ENCODE measurements at regions not wholly inside any gene's neighbourhood (a gene's known extent, or its start where the extent isn't known, plus 50 kb on each side); places are given as distances from the start of the nearest gene placed in this dataset.

DNA sequence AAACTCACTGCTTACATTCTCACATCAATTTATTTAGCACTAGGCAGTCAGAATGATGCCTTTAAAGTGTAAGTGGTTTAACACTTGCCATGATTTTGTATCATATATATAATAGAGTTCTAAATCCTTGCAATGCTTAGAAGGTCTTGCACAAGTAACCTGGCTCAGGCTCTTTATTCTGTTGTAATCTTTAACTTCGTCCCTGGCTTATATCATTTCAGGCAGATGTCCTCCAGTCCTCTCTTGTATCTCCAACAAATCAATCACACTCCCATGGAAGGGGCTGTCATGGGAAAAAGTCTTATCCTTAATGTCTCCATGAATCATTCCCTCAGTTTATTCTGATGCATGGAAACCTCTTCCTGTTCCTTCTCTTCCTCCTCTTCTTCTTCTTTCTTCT, 841.6 kb upstream of the B3GALT2 start:
- Histone ChIP-seq H3K79me2 (ENCODE audit: insufficient read depth, low read length) (no peaks in the 10 kb centered on the region), H3K36me3 (ENCODE audit: insufficient read depth, low read length) (no peaks in the 10 kb centered on the region), H4K20me1 (ENCODE audit: insufficient read depth, low read length) (no peaks in the 10 kb centered on the region), H3K4me2 (ENCODE audit: insufficient read depth, low read length) (no peak overlapping the region), H3K27me3 (ENCODE audit: insufficient read depth, low read length) (no peaks in the 10 kb centered on the region), H3K4me3 (ENCODE audit: insufficient read depth, low read length) (no peak overlapping the region), H2AFZ (ENCODE audit: low read length) (no peak overlapping the region), H3K9me3 (ENCODE audit: low read depth, low read length) (no peaks in the 10 kb centered on the region), H3K4me1 (ENCODE audit: insufficient read depth, low read length) (no peaks in the 10 kb centered on the region), H3K27ac (ENCODE audit: low read depth, low read length) (no peak overlapping the region)
- TF ChIP-seq, protein P1, sequence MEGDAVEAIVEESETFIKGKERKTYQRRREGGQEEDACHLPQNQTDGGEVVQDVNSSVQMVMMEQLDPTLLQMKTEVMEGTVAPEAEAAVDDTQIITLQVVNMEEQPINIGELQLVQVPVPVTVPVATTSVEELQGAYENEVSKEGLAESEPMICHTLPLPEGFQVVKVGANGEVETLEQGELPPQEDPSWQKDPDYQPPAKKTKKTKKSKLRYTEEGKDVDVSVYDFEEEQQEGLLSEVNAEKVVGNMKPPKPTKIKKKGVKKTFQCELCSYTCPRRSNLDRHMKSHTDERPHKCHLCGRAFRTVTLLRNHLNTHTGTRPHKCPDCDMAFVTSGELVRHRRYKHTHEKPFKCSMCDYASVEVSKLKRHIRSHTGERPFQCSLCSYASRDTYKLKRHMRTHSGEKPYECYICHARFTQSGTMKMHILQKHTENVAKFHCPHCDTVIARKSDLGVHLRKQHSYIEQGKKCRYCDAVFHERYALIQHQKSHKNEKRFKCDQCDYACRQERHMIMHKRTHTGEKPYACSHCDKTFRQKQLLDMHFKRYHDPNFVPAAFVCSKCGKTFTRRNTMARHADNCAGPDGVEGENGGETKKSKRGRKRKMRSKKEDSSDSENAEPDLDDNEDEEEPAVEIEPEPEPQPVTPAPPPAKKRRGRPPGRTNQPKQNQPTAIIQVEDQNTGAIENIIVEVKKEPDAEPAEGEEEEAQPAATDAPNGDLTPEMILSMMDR (IDR thresholded peaks at IDR 0.05; ENCODE audit: extremely low read depth, low read depth, low read length) = no peak
- DNase-seq (ENCODE audit: insufficient read length, low spot score, missing footprints) = no peak

GRCh38 chr1:194026422-194026821, 840.0 kb upstream of the B3GALT2 start:
- no peak overlapping the region for H3K4me2 ChIP-seq (ENCODE audit: insufficient read depth, low read length)
- H4K20me1 ChIP-seq (ENCODE audit: insufficient read depth, low read length) = no peaks in the 10 kb centered on the region
- TF ChIP-seq, protein P1 (IDR thresholded peaks at IDR 0.05; ENCODE audit: extremely low read depth, low read depth, low read length) = no peak
- H3K79me2 ChIP-seq (ENCODE audit: insufficient read depth, low read length) = no peaks in the 10 kb centered on the region
- no peaks in the 10 kb centered on the region for H3K27me3 ChIP-seq (ENCODE audit: insufficient read depth, low read length)
- no peak for DNase-seq (ENCODE audit: insufficient read length, low spot score, missing footprints)
- no peaks in the 10 kb centered on the region for H3K36me3 ChIP-seq (ENCODE audit: insufficient read depth, low read length)
- no peak overlapping the region for H3K4me3 ChIP-seq (ENCODE audit: insufficient read depth, low read length)
- H3K9me3 ChIP-seq (ENCODE audit: low read depth, low read length) = no peaks in the 10 kb centered on the region
- H2AFZ ChIP-seq (ENCODE audit: low read length) = no peak overlapping the region
- H3K27ac ChIP-seq (ENCODE audit: low read depth, low read length) = no peak overlapping the region
- no peaks in the 10 kb centered on the region for H3K4me1 ChIP-seq (ENCODE audit: insufficient read depth, low read length)

DNA sequence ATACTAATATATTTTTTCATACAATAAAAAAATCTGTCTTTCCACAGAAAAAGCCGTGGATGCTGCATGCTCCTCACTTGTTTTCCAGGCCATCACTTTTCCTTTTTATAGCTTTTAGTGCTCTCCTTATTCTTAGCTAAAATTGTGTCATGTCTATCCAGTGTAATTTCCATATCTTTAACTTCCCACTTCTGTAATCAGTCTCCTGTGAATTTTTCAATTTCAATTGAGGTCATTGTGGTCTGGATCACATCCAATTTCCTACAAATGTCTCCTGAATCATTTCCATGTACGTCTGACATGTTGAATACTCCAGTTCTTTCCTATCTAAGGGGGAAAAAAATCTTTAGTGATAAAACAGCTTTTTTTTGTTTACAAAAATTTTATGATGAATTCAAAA, 838.2 kb upstream of the B3GALT2 start:
- Histone ChIP-seq H3K9me3 (ENCODE audit: low read depth, low read length) (no peaks in the 10 kb centered on the region), H3K4me3 (ENCODE audit: insufficient read depth, low read length) (no peak overlapping the region), H3K4me1 (ENCODE audit: insufficient read depth, low read length) (no peaks in the 10 kb centered on the region), H3K79me2 (ENCODE audit: insufficient read depth, low read length) (no peaks in the 10 kb centered on the region), H3K27me3 (ENCODE audit: insufficient read depth, low read length) (no peaks in the 10 kb centered on the region), H3K27ac (ENCODE audit: low read depth, low read length) (no peak overlapping the region), H2AFZ (ENCODE audit: low read length) (no peak overlapping the region), H3K36me3 (ENCODE audit: insufficient read depth, low read length) (no peaks in the 10 kb centered on the region), H3K4me2 (ENCODE audit: insufficient read depth, low read length) (no peak overlapping the region), H4K20me1 (ENCODE audit: insufficient read depth, low read length) (no peaks in the 10 kb centered on the region)
- DNase-seq (ENCODE audit: insufficient read length, low spot score, missing footprints) = no peak
- TF ChIP-seq, protein P1 (IDR thresholded peaks at IDR 0.05; ENCODE audit: extremely low read depth, low read depth, low read length) = no peak

- H3K4me1 ChIP-seq (ENCODE audit: insufficient read depth, low read length) = no peaks in the 10 kb centered on the region
- H3K27ac ChIP-seq (ENCODE audit: low read depth, low read length) = no peak overlapping the region
- no peaks in the 10 kb centered on the region for H3K79me2 ChIP-seq (ENCODE audit: insufficient read depth, low read length)
- no peaks in the 10 kb centered on the region for H3K36me3 ChIP-seq (ENCODE audit: insufficient read depth, low read length)
- no peaks in the 10 kb centered on the region for H3K9me3 ChIP-seq (ENCODE audit: low read depth, low read length)
- no peak overlapping the region for H3K4me2 ChIP-seq (ENCODE audit: insufficient read depth, low read length)
- no peak overlapping the region for H3K4me3 ChIP-seq (ENCODE audit: insufficient read depth, low read length)
- TF ChIP-seq, protein P1 (IDR thresholded peaks at IDR 0.05; ENCODE audit: extremely low read depth, low read depth, low read length) = no peak
- H2AFZ ChIP-seq (ENCODE audit: low read length) = no peak overlapping the region
- H4K20me1 ChIP-seq (ENCODE audit: insufficient read depth, low read length) = no peaks in the 10 kb centered on the region
- no peak for DNase-seq (ENCODE audit: insufficient read length, low spot score, missing footprints)
- H3K27me3 ChIP-seq (ENCODE audit: insufficient read depth, low read length) = no peaks in the 10 kb centered on the region
Measured at GRCh38 chr1:194014014-194014413, 827.6 kb upstream of the B3GALT2 start.

Measured in osteoblast (primary cell).